ENCODE measurements at regions not wholly inside any gene's neighbourhood (a gene's known extent, or its start where the extent isn't known, plus 50 kb on each side); places are given as distances from the start of the nearest gene placed in this dataset.

- TF ChIP-seq POLR2A (IDR thresholded peaks at IDR 0.05) (no peak), CTCF (IDR thresholded peaks at IDR 0.05) (no peak), EP300 (IDR thresholded peaks at IDR 0.05) (no peak), POLR2AphosphoS5 (IDR thresholded peaks at IDR 0.05) (no peak)
Observed at GRCh38 chr6:33856655-33857054, 52.9 kb upstream of the MLN start.

Data from upper lobe of left lung (tissue), 4 donors.